ENCODE measurements at regions not wholly inside any gene's neighbourhood (a gene's known extent, or its start where the extent isn't known, plus 50 kb on each side); places are given as distances from the start of the nearest gene placed in this dataset.
"Not testable (repeated sequence)": the region's sequence is repeated elsewhere in the genome, so short reads cannot be mapped to it uniquely, and the experiment has no call there.

- not testable (repeated sequence) for TF ChIP-seq CTCF (IDR thresholded peaks at IDR 0.05; ENCODE audit: low read depth, low read length, poor library complexity, severe bottlenecking); EZH2phosphoT487 (IDR thresholded peaks at IDR 0.05; ENCODE audit: borderline replicate concordance, low read length)
These were observed 321.6 kb downstream of the SH2D4B start for GRCh38 chr10:80859279-80859678.

Data from DOHH2 (cell line).